Ramos (cell line): ENCODE measurements at regions not wholly inside any gene's neighbourhood (a gene's known extent, or its start where the extent isn't known, plus 50 kb on each side); places are given as distances from the start of the nearest gene placed in this dataset.

Experiments used
- in situ Hi-C: fragments of 300-500 bp; cut with MboI; formaldehyde crosslinking; loops from one replicate; pipeline ENCODE4 v1.14.3; 2022; ENCODE audit warnings: low sequenced_read_pairs; ENCODE audit not compliant: unreplicated experiment

DNA sequence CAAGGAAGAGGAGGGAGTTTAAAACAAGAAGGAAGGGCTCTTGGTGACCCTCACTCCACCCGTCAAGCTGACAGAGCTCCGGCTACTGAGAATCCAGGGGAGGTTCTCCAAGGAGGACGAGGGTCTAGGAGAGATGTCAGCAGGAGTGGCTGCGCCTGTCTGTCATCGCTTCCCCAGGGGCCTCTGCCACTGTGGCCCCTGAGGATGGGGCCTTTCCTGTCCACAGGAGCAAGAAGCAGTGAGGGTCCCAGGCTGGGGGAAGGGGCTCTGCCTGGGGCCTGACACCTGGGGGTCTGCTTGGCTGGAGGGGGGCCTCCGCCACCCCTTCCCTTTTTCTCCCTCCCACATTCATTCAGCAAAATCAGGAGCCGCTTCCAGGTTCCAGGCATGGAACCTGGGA lies 66.5 kb upstream of the TNRC6C start:
- in situ Hi-C loops: no loop called here

DNA sequence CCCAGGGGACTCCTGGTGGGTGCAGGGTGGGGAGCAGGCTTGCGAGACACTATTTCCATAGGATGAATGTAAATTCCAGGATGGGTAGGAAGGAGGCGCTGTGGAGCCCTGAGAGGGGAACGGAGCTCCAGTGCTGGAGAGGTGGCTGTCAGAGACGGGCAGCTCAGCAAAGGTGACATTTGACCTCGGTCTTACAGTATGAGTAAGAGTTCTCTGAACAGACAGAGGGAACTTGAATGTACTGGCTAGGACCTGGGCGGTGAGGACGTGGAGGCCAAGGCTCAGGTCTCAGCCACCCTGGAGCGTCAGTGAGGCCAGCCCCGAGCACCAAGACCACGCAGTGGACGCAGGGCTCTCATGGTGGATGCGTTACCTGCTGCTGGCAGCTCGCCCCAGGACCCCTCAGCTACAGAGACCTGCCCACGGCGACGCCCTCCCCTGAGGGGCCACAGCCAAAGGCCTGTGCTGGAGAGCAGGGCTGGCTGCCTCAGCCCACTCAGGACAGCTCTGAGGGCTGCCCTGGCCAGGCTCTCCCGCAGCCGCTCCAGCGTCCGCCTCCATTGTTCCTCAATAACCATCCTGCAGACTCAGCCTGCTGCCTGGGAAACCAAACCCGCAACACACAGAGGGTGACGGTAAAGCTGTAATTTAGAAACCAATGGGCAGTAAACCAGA lies 65.9 kb upstream of the TNRC6C start:
- in situ Hi-C loops: no loop called here

DNA sequence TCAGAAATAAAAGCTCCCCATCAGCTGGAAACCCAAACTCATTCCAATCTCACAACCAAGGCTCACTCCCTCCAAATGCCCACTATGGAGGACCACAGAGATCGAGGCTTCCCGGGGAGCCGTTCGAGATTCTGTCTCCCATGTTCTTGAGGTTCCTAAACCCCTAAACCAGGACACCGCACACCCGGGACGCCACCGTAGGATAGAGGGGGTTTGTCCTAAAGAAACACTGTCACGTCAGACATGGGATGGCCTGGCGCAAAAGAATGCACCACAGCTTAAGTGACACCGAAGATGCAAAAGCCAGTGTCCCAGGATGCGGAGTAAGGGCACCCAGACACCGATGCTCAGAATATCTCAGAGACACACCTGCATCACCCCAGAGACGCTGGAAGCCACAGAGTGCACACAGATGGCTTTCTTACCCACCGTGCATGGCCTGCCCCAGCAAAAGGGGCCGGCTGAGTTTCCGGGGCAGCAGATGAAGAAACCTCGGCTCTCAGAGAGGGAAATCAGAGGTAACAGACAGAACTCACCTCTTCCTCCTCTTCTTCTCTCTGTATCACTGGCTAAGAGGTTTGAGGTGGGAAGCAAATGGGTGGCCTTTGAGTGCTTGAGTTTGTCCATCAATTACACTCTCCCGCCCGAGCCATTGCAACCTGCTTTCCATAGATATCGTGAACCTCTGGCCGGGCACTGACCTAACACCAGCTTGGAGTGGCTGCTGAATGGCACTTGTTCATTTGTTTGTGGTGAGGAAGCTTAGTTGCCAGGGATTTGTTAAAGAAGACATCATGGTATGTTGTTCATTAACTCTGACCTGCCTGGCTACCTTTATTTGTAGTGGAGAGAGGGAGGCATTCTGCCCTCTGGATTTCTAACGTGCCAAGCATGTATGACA lies 65.1 kb upstream of the TNRC6C start:
- in situ Hi-C loops: no loop called here

DNA sequence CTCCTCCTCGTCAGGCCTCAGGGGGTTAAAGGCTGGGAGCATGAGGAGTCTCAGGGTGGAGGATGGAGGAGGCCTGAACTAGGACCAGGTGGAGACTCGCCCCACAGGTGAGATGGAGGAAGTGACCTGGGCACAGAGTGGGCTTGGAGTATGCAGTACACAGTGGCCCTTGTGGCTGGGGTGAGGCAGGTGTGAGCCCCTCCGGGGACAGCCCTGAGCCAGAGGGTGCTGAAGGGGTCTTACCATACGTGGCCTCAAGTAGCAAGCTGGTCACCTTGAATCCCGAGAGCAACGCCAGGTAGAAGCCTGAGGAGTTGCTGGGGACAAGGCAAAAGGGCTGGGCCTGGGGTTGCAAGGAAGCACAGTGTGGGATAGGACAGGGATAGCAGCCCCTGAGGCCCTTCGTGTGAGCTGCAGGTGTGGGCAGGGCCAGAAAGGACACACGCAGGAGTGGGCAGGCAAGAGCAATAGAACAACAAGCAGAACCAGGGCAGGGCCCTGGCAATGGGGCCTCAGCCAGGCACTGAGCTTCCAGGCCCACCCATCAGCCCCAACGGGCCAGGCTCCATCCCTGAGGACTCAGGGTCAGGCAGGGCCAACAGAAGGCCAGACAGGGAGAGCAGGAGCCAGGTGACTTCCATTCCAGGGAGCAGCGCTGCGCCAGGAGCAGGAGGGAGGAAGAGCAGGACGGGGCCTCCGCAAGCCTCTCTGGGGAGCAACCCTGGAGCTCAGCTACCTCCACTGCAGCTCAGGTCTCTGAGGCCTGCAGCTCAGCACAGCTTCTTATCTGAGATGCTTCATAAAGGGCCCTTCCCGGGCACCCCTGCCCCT lies 64.2 kb upstream of the TNRC6C start:
- in situ Hi-C loops: no loop called here

DNA sequence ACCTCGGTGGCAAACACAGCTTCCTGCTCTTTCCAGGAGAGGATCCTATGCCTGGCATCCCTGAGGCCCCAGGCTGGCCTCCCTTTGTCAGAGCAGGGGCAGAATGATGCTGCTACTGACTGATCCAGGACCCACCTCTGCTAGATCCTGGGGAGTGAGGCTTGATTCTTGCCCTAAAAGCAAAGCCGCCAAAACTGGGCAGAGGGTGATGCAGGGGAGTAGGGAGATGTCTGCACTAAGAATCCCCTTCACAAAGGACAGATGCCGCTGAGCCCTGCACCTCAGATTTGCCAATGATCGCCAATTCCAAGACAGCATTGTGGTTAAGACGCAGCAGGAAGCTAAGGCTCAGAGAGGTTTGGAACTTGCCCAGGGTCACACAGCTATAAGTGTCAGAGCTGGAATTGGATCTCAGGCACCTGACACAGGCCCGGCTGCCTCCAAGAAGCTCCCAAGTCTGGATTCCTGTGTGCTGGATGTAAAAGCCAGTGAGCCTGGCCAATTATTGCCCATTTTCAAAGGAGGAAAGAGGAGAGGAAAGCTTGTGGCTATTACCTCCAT lies 60.7 kb upstream of the TNRC6C start:
- in situ Hi-C loops: no loop called here

DNA sequence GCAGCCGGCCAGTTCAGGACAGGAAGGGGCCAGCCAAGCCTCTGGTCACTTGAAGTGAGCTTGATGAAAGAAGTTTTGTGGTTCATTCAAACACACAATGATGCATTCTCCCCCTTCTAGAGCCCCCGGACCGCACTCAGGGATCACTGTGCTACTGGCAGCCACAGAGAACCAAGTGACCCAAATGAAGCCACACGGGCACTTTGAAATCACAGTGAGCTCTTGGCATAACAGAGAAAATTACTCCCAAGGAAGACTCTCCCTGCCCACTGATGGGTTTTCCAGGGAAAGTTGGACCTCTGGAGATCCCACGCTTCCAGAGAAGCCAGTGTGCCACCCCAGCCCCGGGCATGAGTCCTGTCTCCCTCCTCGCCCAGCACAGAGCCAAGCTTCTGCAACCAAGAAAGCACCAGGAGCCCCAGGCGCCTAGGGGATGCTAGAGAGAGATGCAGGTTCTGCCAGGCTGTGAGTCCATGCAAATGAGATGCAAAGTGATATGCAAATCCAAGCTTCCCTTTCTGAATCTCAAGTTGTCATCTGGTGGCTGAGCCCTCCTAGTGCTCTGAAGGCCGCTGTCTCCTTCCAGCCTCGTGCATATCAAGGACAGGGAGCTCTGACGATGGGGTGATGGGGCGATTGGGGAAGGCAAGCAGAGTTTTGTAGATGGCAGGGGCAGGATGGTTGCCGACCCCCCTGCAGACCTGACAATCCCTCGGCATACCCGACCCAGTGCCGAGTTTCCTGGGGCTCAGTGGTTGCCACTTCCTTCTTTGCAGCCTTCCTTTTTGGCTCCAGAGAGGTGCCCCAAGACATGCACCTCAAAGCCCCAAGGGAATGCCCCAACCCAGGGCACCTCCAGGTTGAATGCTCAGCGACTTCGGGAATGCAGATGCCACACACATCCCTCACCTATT lies 59.7 kb upstream of the TNRC6C start:
- in situ Hi-C loops: no loop called here

DNA sequence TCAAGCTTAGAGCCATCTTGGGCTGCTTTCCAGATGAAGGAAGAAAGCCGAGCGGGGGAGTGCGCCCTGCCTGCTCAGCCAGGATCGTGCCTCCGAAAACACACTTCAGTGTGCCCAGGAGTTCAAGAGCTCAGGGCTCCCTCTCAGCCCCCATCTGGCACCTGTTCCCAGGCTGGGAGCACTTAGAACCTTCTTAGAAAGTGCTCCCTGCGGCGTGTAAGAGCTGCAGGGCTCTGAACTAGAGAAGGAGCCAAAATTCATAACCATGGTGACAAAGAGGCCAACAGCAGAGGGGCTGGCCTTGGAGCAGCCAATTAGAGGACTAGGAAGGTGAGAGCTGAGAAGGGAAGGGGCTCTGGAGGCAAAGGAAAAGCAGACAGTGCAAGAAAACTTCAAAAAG lies 59.0 kb upstream of the TNRC6C start:
- in situ Hi-C loops: no loop called here

DNA sequence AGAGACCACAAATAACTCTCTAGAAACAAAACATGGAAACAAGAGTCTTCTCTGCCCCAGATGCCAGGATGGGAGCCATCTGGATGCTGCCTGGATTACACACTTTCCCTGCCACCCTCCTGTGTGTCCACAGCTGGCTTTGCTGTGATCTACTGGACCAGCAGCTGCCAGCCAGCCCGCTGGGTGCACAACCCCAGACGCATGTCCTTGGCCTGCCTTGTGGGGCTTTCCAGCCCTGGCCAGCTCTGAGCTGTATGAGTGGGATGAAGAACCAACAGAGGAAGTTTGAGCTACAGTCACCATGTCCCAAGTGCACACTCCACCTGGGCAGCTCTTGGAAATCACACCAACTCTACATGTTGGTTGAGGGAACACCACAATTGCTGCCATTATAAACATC lies 57.0 kb upstream of the TNRC6C start:
- in situ Hi-C loops: no loop called here

DNA sequence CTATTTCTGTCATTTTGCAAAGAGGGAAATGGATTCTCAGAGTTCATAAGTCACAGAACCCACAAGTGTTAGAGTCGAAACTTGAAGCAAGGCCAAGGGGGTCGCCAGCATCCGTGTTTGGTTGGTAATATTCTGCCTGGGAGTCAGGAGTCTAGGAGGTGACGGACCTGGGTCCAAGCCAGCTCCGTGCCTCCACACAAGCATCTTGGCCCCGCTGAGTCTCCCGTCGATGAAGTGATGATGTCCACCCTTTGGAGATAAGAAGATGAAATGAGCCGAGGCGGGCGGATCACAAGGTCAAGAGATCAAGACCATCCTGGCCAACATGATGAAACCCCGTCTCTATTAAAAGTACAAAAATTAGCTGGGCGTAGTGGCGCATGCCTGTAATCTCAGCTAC lies 53.2 kb upstream of the TNRC6C start:
- in situ Hi-C loops: no loop called here

DNA sequence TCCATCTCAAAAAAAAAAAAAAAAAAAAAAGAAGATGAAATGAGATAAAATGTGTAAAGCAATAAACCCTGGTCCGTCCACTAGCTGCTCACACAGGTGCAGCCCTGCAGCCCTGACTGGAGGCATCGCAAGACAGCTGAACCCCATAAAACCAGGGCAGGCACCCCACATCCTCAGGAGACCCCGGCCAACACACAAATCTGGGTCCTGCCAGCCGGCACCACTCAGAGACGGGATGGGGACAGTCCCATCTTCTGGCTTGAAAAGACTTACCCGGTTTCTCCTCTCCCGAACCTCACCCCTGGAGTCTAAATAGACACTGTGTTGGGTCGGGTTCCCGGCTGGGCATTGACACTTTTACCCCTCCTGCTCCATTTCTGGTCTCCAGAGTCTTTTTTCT lies 52.7 kb upstream of the TNRC6C start:
- in situ Hi-C loops: no loop called here

DNA sequence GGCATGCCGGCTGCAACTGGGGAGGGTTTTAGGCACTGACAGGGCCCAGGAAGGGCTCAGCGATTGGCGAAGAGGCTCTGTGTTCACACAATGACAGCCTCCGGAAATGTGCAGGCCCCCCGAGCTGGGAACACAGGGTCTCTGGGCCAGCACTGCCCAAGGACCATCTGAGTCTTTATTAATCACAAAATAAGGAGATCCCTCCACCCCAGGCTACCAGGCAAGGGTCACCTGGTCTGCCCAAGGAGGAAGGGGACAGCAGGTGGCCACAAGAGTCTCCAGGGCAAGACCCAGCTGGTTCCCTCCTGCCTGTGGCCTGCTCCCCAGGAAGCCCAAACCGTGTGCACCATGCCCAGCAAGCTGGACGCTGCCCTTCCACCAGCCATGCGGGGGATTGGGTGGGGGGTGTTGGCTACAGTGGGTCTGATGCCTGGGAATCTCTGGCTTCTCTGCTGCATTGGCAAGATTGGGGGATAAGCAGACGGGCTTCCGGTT lies 52.1 kb upstream of the TNRC6C start:
- in situ Hi-C loops: no loop called here

DNA sequence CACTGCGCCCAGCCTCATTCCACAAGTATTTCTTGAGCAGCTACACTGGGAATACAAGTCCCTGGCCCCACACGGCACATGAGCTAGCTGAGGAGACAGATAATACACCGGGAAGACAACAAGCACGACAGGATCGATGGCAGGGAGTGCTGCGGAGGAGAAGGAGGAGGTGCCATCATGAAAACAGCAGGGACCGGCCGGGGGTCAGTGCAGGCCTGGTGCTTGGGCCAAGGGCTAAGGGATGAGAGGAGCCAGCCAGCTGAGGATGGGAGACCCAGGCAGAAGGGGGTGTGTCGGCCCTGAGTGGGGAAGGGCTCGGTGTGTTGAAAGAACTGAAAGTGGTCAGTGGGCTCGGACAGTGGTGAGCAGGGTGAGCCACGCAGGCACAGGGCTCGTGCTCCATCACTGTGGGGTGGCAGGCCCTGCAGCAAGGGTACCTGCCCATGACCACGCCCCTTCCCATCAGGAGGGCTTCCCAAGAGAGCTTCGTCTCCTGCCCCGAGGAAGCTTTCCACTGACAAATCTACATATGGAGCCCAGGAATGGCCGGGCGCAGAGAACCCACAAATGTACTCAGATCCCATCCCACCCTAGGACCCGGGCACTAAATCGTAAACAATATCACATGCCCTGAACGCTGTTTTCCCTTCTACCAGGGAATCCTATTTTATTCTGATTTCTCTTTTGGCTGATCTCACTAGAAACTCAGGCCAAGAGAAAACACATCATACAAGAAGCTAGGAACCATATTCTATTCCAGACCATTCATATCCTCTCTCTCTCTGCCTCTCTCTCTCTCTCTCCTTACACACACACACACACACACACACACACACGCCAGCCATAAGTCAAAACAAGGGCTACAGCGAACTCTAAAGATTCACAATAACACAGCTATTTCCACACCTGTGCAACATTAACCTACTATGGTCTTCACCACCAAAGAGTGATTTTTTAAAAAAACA lies 50.7 kb upstream of the TNRC6C start:
- in situ Hi-C loops: no loop called here

DNA sequence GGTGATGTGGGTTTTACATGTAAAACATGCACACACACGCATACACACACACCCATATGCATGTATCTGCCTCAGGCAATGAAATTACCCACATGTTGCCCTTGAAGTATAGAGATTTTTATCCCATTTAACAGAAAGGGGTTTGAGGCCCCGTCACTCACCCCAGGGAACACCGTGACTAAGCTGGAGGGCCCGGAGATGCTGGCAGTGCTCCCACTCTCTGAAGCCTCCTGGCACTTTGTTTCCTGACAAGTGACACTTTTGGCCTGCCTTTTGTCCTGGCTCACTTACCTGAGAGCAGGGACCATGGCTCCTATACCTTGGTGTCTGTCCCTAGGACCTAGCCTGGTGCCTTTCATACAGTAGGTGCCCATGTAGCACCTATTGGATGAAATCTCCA lies 50.0 kb upstream of the TNRC6C start:
- in situ Hi-C loops: no loop called here
